Natural killer cell (primary cell): ENCODE measurements at regions not wholly inside any gene's neighbourhood (a gene's known extent, or its start where the extent isn't known, plus 50 kb on each side); places are given as distances from the start of the nearest gene placed in this dataset.

ENCODE experiments used
- ATAC-seq, 3 donors: fragments of 150-1000 bp in 2 of 3; fragments of 200-7000 bp in 1 of 3; cut with Tn5 transposase; 1 replicate in 1 of 3; 2 replicates in 2 of 3; pipeline ENCODE4 v1.10.0; 2021; ENCODE audit warnings: mild to moderate bottlenecking in 2 of 3, moderate library complexity in 2 of 3
- DNase-seq, 2 donors: peaks; one replicate each; pipeline versions ENCODE4 v3.0.0 to v3.0.0-alpha.2; 2013 to 2021; ENCODE audit warnings: mixed read lengths in 1 of 2
- H3K27ac ChIP-seq: one replicate; pipeline ENCODE4 v1.5.1; 2013; ENCODE audit warnings: mild to moderate bottlenecking, low read length
- H3K27me3 ChIP-seq: one replicate; pipeline ENCODE4 v1.6.1; 2013; ENCODE audit warnings: low read length; ENCODE audit not compliant: control insufficient read depth, insufficient read depth
- H3K36me3 ChIP-seq: one replicate; pipeline ENCODE4 v1.6.1; 2013; ENCODE audit warnings: low read length; ENCODE audit not compliant: control insufficient read depth, insufficient read depth
- H3K4me1 ChIP-seq: one replicate; pipeline ENCODE4 v1.6.1; 2013; ENCODE audit warnings: low read length; ENCODE audit not compliant: control insufficient read depth, insufficient read depth
- H3K4me3 ChIP-seq: one replicate; pipeline ENCODE4 v1.5.1; 2013; ENCODE audit warnings: low read length
- H3K9me3 ChIP-seq: one replicate; pipeline ENCODE4 v1.6.1; 2013; ENCODE audit warnings: low read length; ENCODE audit not compliant: control insufficient read depth, insufficient read depth
- H3K27ac Mint-ChIP-seq, 2 donors: one replicate each; pipeline ENCODE4 v1.8.0; 2022; ENCODE audit warnings: mild to moderate bottlenecking in 2 of 2, mixed read lengths in 2 of 2, moderate library complexity in 1 of 2
- H3K27me3 Mint-ChIP-seq, 2 donors: one replicate each; pipeline ENCODE4 v1.8.0; 2022; ENCODE audit warnings: low read depth in 2 of 2, mixed read lengths in 2 of 2
- H3K36me3 Mint-ChIP-seq: one replicate; pipeline ENCODE4 v1.8.0; 2022; ENCODE audit warnings: mixed read lengths
- H3K4me1 Mint-ChIP-seq, 2 donors: one replicate each; pipeline ENCODE4 v1.8.0; 2022; ENCODE audit warnings: mixed read lengths in 2 of 2
- H3K4me3 Mint-ChIP-seq: one replicate; pipeline ENCODE4 v1.8.0; 2022; ENCODE audit warnings: mild to moderate bottlenecking, moderate library complexity, mixed read lengths
- H3K9me3 Mint-ChIP-seq, 2 donors: one replicate each; pipeline ENCODE4 v1.8.0; 2022; ENCODE audit warnings: mixed read lengths in 2 of 2
- WGBS: methylation state at CpG from one replicate; pipeline ENCODE4 v1.1.7; 2013; ENCODE audit warnings: missing lambda C conversion rate; ENCODE audit not compliant: insufficient coverage; 5-methylcytosine and 5-hydroxymethylcytosine counted together
- intact Hi-C: fragments of 100-400 bp; cut with micrococcal nuclease; formaldehyde crosslinking; loops from one replicate; pipeline ENCODE4 v1.14.2; 2022
- TF ChIP-seq, protein P1 (sequence below): fragments of 200-600 bp; IDR thresholded peaks from one replicate; pipeline ENCODE4 v1.8.0; 2022; ENCODE audit warnings: antibody characterized with exemption

- TF ChIP-seq, protein P1, sequence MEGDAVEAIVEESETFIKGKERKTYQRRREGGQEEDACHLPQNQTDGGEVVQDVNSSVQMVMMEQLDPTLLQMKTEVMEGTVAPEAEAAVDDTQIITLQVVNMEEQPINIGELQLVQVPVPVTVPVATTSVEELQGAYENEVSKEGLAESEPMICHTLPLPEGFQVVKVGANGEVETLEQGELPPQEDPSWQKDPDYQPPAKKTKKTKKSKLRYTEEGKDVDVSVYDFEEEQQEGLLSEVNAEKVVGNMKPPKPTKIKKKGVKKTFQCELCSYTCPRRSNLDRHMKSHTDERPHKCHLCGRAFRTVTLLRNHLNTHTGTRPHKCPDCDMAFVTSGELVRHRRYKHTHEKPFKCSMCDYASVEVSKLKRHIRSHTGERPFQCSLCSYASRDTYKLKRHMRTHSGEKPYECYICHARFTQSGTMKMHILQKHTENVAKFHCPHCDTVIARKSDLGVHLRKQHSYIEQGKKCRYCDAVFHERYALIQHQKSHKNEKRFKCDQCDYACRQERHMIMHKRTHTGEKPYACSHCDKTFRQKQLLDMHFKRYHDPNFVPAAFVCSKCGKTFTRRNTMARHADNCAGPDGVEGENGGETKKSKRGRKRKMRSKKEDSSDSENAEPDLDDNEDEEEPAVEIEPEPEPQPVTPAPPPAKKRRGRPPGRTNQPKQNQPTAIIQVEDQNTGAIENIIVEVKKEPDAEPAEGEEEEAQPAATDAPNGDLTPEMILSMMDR: no peak
- Mint-ChIP-seq H3K27me3 (no peaks in the 10 kb centered on the region), H3K36me3 (no peaks in the 10 kb centered on the region), H3K4me1 (no peaks in the 10 kb centered on the region), H3K9me3 (peaks cover 0 to 4% of the 10 kb centered on the region in 2 donors), H3K4me3 (no peak overlapping the region), H3K27ac (no peak overlapping the region)
- Histone ChIP-seq H3K4me1 (no peaks in the 10 kb centered on the region), H3K36me3 (no peaks in the 10 kb centered on the region), H3K27me3 (no peaks in the 10 kb centered on the region), H3K27ac (no peak overlapping the region), H3K4me3 (no peak overlapping the region), H3K9me3 (no peaks in the 10 kb centered on the region)
- no peak for ATAC-seq
- DNase-seq: no peak
- 65% methylated on average over 3 of the region's 4 CpGs for WGBS
- intact Hi-C loops: no loop called here
Measured at GRCh38 chr12:90899456-90900182, 55.4 kb downstream of the CCER1 start.

DNA sequence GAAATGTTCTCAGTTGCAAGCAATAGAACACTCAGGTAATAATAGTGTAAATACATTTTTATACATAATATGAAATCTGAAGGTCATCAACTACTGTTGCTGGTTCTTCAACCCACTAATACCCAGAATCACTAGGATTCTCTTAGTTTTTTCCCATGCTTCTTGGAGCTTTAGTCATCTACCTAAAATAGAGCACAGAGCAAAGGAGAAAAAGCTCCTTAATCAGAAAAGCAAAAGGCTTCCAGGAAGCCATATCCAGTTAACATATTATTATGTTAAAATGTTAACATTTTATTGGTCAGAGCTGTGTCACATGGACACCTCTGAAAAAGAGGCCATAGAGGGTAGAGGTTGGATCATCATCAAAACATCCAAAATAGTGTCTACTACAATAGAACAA is 57.0 kb downstream of the CCER1 start:
- no peak for DNase-seq
- Histone ChIP-seq H3K9me3 (no peaks in the 10 kb centered on the region), H3K27me3 (no peaks in the 10 kb centered on the region), H3K4me3 (no peak overlapping the region), H3K4me1 (no peaks in the 10 kb centered on the region), H3K36me3 (no peaks in the 10 kb centered on the region), H3K27ac (no peak overlapping the region)
- no peak overlapping the region for H3K4me3 Mint-ChIP-seq
- TF ChIP-seq, protein P1: no peak
- H3K27me3 Mint-ChIP-seq: no peaks in the 10 kb centered on the region
- no peaks in the 10 kb centered on the region for H3K36me3 Mint-ChIP-seq
- H3K27ac Mint-ChIP-seq: no peak overlapping the region
- intact Hi-C loops: no loop called here
- no peak for ATAC-seq
- no peaks in the 10 kb centered on the region for H3K4me1 Mint-ChIP-seq
- H3K9me3 Mint-ChIP-seq: peaks cover 0 to 4% of the 10 kb centered on the region in 2 donors

- Mint-ChIP-seq H3K9me3 (peaks cover under 1 to 4% of the 10 kb centered on the region in 2 donors), H3K27me3 (no peaks in the 10 kb centered on the region), H3K27ac (no peak overlapping the region), H3K36me3 (no peaks in the 10 kb centered on the region), H3K4me3 (no peak overlapping the region), H3K4me1 (no peaks in the 10 kb centered on the region)
- no peaks in the 10 kb centered on the region for H3K27me3 ChIP-seq
- no peak for DNase-seq
- H3K9me3 ChIP-seq: no peaks in the 10 kb centered on the region
- no peaks in the 10 kb centered on the region for H3K4me1 ChIP-seq
- intact Hi-C loops: no loop called here
- H3K27ac ChIP-seq: no peak overlapping the region
- no CpG with 5 or more reads among the region's 3 CpGs for WGBS
- no peak overlapping the region for H3K4me3 ChIP-seq
- TF ChIP-seq, protein P1: no peak
- no peaks in the 10 kb centered on the region for H3K36me3 ChIP-seq
- ATAC-seq: no peak
Measured at GRCh38 chr12:90897316-90897715, 57.7 kb downstream of the CCER1 start.

DNA sequence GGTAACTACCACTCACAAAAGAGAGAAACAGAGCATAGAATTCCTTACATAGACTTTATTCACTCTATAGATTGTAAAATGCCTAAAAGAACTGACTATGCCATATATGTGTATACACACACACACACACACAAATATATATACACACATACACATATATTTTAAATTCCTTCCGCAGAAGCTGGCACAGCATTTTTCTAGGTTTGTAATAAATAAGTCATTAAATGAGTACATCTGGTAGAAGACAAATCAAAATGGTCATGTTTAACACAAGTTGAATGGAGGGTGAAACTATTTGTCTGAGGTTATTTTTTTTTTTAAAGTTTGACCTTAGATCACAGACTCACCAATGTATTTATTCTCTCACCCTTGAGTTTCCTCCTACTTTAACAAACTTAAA is 58.2 kb downstream of the CCER1 start:
- Mint-ChIP-seq H3K27me3 (no peaks in the 10 kb centered on the region), H3K4me3 (no peak overlapping the region), H3K36me3 (no peaks in the 10 kb centered on the region), H3K9me3 (peaks cover 2 to 4% of the 10 kb centered on the region in 2 donors), H3K4me1 (no peaks in the 10 kb centered on the region), H3K27ac (no peak overlapping the region)
- Histone ChIP-seq H3K9me3 (no peaks in the 10 kb centered on the region), H3K36me3 (no peaks in the 10 kb centered on the region), H3K27me3 (no peaks in the 10 kb centered on the region), H3K4me3 (no peak overlapping the region), H3K4me1 (no peaks in the 10 kb centered on the region), H3K27ac (no peak overlapping the region)
- ATAC-seq: no peak
- intact Hi-C loops: no loop called here
- TF ChIP-seq, protein P1: no peak
- no peak for DNase-seq
- WGBS: 100% methylated on average over 1 of the region's 1 CpG
